Dermis microvascular lymphatic vessel endothelial cell (primary cell): ENCODE measurements at regions not wholly inside any gene's neighbourhood (a gene's known extent, or its start where the extent isn't known, plus 50 kb on each side); places are given as distances from the start of the nearest gene placed in this dataset.
A peak's percentile ranks its signal among the peaks of the same experiment; 100 is the strongest.
"Not testable (repeated sequence)": the region's sequence is repeated elsewhere in the genome, so short reads cannot be mapped to it uniquely, and the experiment has no call there.

ENCODE experiments used
- DNase-seq, 2 donors: peaks; one replicate each; pipeline versions ENCODE4 v3.0.0 to v3.0.0-alpha.2; 2010; ENCODE audit warnings: low read depth in 2 of 2

- no peak for DNase-seq
Observed at GRCh38 chr3:147333098-147333497, 73.2 kb downstream of the ZIC4 start.

- DNase-seq: no peak
Observed at GRCh38 chr3:147328711-147329110, 77.6 kb downstream of the ZIC4 start.

GRCh38 chr3:147324356-147324755 lies 82.0 kb downstream of the ZIC4 start:
- no peak for DNase-seq

GRCh38 chr3:147318900-147319299 lies 87.4 kb downstream of the ZIC4 start:
- DNase-seq: no peak

- DNase-seq: not testable (repeated sequence)
Observed at GRCh38 chr3:147317080-147317479, 89.3 kb downstream of the ZIC4 start.

- DNase-seq: no peak
Observed at GRCh38 chr3:147313513-147313912, 92.8 kb downstream of the ZIC4 start.

- no peak for DNase-seq
Observed at GRCh38 chr3:147312786-147313280, 93.5 kb downstream of the ZIC4 start.

GRCh38 chr3:147311716-147312115 lies 94.6 kb downstream of the ZIC4 start:
- DNase-seq: no peak

GRCh38 chr3:147305533-147306250 lies 100.7 kb downstream of the ZIC4 start:
- DNase-seq: no peak

- DNase-seq: no peak
Observed at GRCh38 chr3:147304756-147305155, 101.6 kb downstream of the ZIC4 start.

- no peak for DNase-seq
Observed at GRCh38 chr3:147301781-147302180, 104.6 kb downstream of the ZIC4 start.

- no peak for DNase-seq
Observed at GRCh38 chr3:147299656-147300055, 106.7 kb downstream of the ZIC4 start.

- peak in 1 of 2 donors; percentile 39 for DNase-seq
Observed at GRCh38 chr3:147298511-147298982, 107.8 kb downstream of the ZIC4 start.

- DNase-seq: no peak
Observed at GRCh38 chr3:147297761-147298350, 108.5 kb downstream of the ZIC4 start.

GRCh38 chr3:147287370-147287769 lies 119.0 kb downstream of the ZIC4 start:
- not testable (repeated sequence) for DNase-seq

GRCh38 chr3:147269907-147270306 lies 136.4 kb downstream of the ZIC4 start:
- DNase-seq: no peak

- DNase-seq: no peak
Observed at GRCh38 chr3:147267434-147267833, 138.9 kb downstream of the ZIC4 start.

GRCh38 chr3:147257944-147258343 lies 148.4 kb downstream of the ZIC4 start:
- no peak for DNase-seq

- DNase-seq: no peak
Observed at GRCh38 chr3:147256739-147257138, 149.6 kb downstream of the ZIC4 start.

GRCh38 chr3:147246906-147247305 lies 159.4 kb downstream of the ZIC4 start:
- no peak for DNase-seq

- DNase-seq: not testable (repeated sequence)
Observed at GRCh38 chr3:147245638-147246037, 160.7 kb downstream of the ZIC4 start.

- not testable (repeated sequence) for DNase-seq
Observed at GRCh38 chr3:147245022-147245421, 161.3 kb downstream of the ZIC4 start.

- DNase-seq: no peak
Observed at GRCh38 chr3:147244397-147244796, 161.9 kb downstream of the ZIC4 start.
